K562 (cell line): ENCODE measurements at regions not wholly inside any gene's neighbourhood (a gene's known extent, or its start where the extent isn't known, plus 50 kb on each side); places are given as distances from the start of the nearest gene placed in this dataset.

Experiments used
- ATAC-seq: fragments of 200-7000 bp; cut with Tn5 transposase; 3 replicates; pipeline ENCODE4 v1.9.1; 2020; ENCODE audit warnings: moderate library complexity
- BruUV-seq: library from RNA; stranded (reverse); fragments of 400-500 nt; replicated peaks from 2 replicates; lab custom pipeline; 2021; lab: Mats Ljungman, UMichigan
- CTCF ChIA-PET: fragments of 300-600 bp; formaldehyde crosslinking; extraction: SDS; loops from one replicate; lab custom pipeline; 2021; ENCODE audit warnings: low intra/inter-chr PET ratio; lab: Yijun Ruan, JAX
- POLR2A ChIA-PET: fragments of 300-600, 350-650 bp; sonication (Branson Sonifier 250); formaldehyde crosslinking; extraction: SDS; loops from one replicate; lab custom pipeline; 2021; ENCODE audit warnings: antibody characterized with exemption, inconsistent platforms; lab: Yijun Ruan, JAX
- DNase-seq, 4 experiments: peaks; one replicate each; pipeline versions ENCODE4 v3.0.0 to v3.0.0-alpha.2; 2011 to 2018; ENCODE audit warnings: low spot score in 3 of 4, mixed read lengths in 3 of 4; ENCODE audit errors: extremely low read depth in 1 of 4
- FAIRE-seq: peaks from 2 replicates; lab custom pipeline; 2011; peaks lifted over from hg19 to GRCh38; lab: Jason Lieb, UNC
- H2AFZ ChIP-seq: 2 replicates; pipeline ENCODE4 v1.6.0; 2011; ENCODE audit warnings: low read depth, low read length, control low read depth, inconsistent platforms
- H3K27ac ChIP-seq: fragments of 200-600 bp; 3 replicates; pipeline ENCODE4 v1.8.0; 2011; ENCODE audit warnings: low read depth, mild to moderate bottlenecking, control low read depth, inconsistent platforms, low read length, moderate library complexity, mixed read lengths; ENCODE audit errors: extremely low read depth
- H3K27me3 ChIP-seq, 2 experiments: fragments of 300-600 bp in 1 of 2; 2 replicates in 1 of 2; 3 replicates in 1 of 2; pipeline versions ENCODE4 v1.6.0 to v1.8.0; 2011; ENCODE audit warnings: inconsistent platforms in 2 of 2, low read length in 2 of 2, mild to moderate bottlenecking in 1 of 2, mixed read lengths in 1 of 2, moderate library complexity in 1 of 2; ENCODE audit not compliant: control insufficient read depth in 2 of 2, insufficient read depth in 2 of 2
- H3K36me3 ChIP-seq: fragments of 300-600 bp; 3 replicates; pipeline ENCODE4 v1.8.0; 2011; ENCODE audit warnings: mild to moderate bottlenecking, low read length, inconsistent platforms; ENCODE audit not compliant: control insufficient read depth, insufficient read depth
- H3K4me1 ChIP-seq, 2 experiments: fragments of 200-600 bp in 1 of 2; replicated peaks in 1 of 2; 2 replicates in 1 of 2; 3 replicates in 1 of 2; pipeline versions ENCODE4 v1.5.1 to v1.8.0; 2011; ENCODE audit warnings: inconsistent platforms in 2 of 2, low read length in 2 of 2, mild to moderate bottlenecking in 1 of 2, mixed read lengths in 1 of 2, moderate library complexity in 1 of 2; ENCODE audit not compliant: control insufficient read depth in 2 of 2, insufficient read depth in 2 of 2
- H3K4me2 ChIP-seq: 2 replicates; pipeline ENCODE4 v1.6.1; 2011; ENCODE audit warnings: low read length, control low read depth, inconsistent platforms, mixed read lengths; ENCODE audit not compliant: insufficient read depth
- H3K4me3 ChIP-seq: fragments of 200-600 bp; sonication (generic), shearing (Covaris generic); 2 replicates; pipeline ENCODE4 v1.5.1; 2016; ENCODE audit warnings: control low read depth, inconsistent platforms
- H3K79me2 ChIP-seq: fragments of 200-600 bp; 3 replicates; pipeline ENCODE4 v1.8.0; 2011; ENCODE audit warnings: low read length, inconsistent platforms; ENCODE audit not compliant: control insufficient read depth, insufficient read depth
- H3K9ac ChIP-seq, 2 experiments: 2 replicates each; pipeline versions ENCODE4 v1.6.0 to v1.6.1; 2011; ENCODE audit warnings: low read depth in 2 of 2, low read length in 2 of 2, control low read depth in 1 of 2, inconsistent platforms in 1 of 2, mild to moderate bottlenecking in 1 of 2, mixed read lengths in 1 of 2; ENCODE audit not compliant: insufficient read depth in 1 of 2
- H3K9me1 ChIP-seq: one replicate; pipeline ENCODE4 v1.6.0; 2011; ENCODE audit warnings: inconsistent platforms, mild to moderate bottlenecking, low read length, moderate library complexity; ENCODE audit not compliant: control insufficient read depth, insufficient read depth
- H3K9me3 ChIP-seq: replicated peaks from 2 replicates; pipeline ENCODE4 v1.5.1; 2011; ENCODE audit warnings: low read depth, low read length, inconsistent platforms; ENCODE audit not compliant: control insufficient read depth, insufficient read depth
- H4K20me1 ChIP-seq: replicated peaks from 2 replicates; pipeline ENCODE4 v1.6.1; 2011; ENCODE audit warnings: low read length, inconsistent platforms, mixed read lengths; ENCODE audit not compliant: control insufficient read depth, insufficient read depth
- WGBS: fragments of 100-300 bp; shearing (Covaris generic); methylation state at CpG from one replicate; pipeline ENCODE4 v1.1.6; 2016; ENCODE audit warnings: low coverage, mixed read lengths; ENCODE audit not compliant: insufficient coverage; ENCODE audit errors: missing lambda C conversion rate; 5-methylcytosine and 5-hydroxymethylcytosine counted together
- in situ Hi-C: fragments of 300-500 bp; cut with MboI; formaldehyde crosslinking; loops from 4 replicates; pipeline ENCODE4 v1.15.0; 2018; ENCODE audit warnings: inconsistent platforms, mixed read lengths
- intact Hi-C: fragments of 100-400 bp; cut with micrococcal nuclease; formaldehyde crosslinking; loops from 2 replicates; pipeline ENCODE4 v1.14.2; 2022
- TF ChIP-seq, protein P1 (sequence below), 3 experiments: IDR thresholded peaks in 2 of 3; conservative IDR thresholded peaks in 1 of 3; 2 replicates each; pipeline ENCODE4 v1.5.1; 2011 to 2012; ENCODE audit warnings: low read length in 3 of 3, mild to moderate bottlenecking in 3 of 3, control low read depth in 2 of 3, improper control_type of control experiment in 1 of 3, inconsistent platforms in 1 of 3, low read depth in 1 of 3, mixed read lengths in 1 of 3, moderate library complexity in 1 of 3; ENCODE audit not compliant: insufficient read depth in 2 of 3

DNA sequence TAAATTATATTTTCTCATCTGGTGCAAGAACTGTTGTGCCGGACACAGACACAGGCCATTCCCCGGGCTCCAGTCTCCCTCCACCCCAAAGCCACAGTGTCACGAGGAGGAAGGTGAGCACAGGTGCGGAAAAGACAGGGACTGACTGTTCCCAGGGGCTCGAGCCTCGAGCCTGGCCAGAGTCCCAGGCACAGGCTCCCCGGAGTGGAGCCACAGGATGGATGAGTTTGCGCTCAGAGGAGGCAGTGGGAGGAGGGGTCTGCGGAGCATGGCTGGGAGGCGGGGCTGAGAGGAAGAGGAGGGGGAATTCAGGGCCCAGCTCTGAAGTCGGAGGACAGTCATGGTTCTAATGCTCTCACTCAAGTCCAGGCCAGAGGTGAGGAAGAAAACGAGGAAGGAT, 284.8 kb downstream of the SMOC2 start:
- Histone ChIP-seq H3K9me1 (no peaks in the 10 kb centered on the region), H3K9me3 (no peaks in the 10 kb centered on the region), H4K20me1 (no peaks in the 10 kb centered on the region; the same call in 1 of the 2 replicates), H3K4me2 (no peak overlapping the region), H3K36me3 (no peaks in the 10 kb centered on the region), H3K4me1 (no peaks in the 10 kb centered on the region), H3K79me2 (no peaks in the 10 kb centered on the region), H3K4me3 (no peak overlapping the region), H3K9ac (no peak overlapping the region), H2AFZ (no peak overlapping the region), H3K27me3 (peaks cover 9 to 34% of the 10 kb centered on the region in 2 experiments; a peak in 4 of 5 replicates), H3K27ac (no peak overlapping the region)
- POLR2A ChIA-PET: interaction anchor here (1.0 kb wide), 1 partner anchor 9 kb away, joined by 3 read pairs; no protein-coding TSS in a partner anchor
- intact Hi-C loops (no loop called here), in situ Hi-C loops (no loop called here)
- TF ChIP-seq, protein P1, sequence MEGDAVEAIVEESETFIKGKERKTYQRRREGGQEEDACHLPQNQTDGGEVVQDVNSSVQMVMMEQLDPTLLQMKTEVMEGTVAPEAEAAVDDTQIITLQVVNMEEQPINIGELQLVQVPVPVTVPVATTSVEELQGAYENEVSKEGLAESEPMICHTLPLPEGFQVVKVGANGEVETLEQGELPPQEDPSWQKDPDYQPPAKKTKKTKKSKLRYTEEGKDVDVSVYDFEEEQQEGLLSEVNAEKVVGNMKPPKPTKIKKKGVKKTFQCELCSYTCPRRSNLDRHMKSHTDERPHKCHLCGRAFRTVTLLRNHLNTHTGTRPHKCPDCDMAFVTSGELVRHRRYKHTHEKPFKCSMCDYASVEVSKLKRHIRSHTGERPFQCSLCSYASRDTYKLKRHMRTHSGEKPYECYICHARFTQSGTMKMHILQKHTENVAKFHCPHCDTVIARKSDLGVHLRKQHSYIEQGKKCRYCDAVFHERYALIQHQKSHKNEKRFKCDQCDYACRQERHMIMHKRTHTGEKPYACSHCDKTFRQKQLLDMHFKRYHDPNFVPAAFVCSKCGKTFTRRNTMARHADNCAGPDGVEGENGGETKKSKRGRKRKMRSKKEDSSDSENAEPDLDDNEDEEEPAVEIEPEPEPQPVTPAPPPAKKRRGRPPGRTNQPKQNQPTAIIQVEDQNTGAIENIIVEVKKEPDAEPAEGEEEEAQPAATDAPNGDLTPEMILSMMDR (IDR thresholded peaks at IDR 0.05 in 2 of 3, conservative IDR thresholded peaks at IDR 0.05 in 1 of 3; ENCODE audit: insufficient read depth in 2 of 3, low read depth in 1 of 3, low read length in 3 of 3): no peak
- FAIRE-seq (no peak), ATAC-seq (no peak), DNase-seq (no peak)
- under 1% methylated on average over 12 of the region's 12 CpGs for WGBS
- no TSS peak for BruUV-seq
- CTCF ChIA-PET: no interaction called here
